HCT116 (cell line): ENCODE measurements at regions not wholly inside any gene's neighbourhood (a gene's known extent, or its start where the extent isn't known, plus 50 kb on each side); places are given as distances from the start of the nearest gene placed in this dataset.

Source experiments
- ATAC-seq: fragments of 200-7000 bp; cut with Tn5 transposase; 2 replicates; pipeline ENCODE4 v1.9.1; 2020; ENCODE audit warnings: mild to moderate bottlenecking, moderate library complexity
- BruUV-seq: library from RNA; stranded (reverse); fragments of 400-500 nt; replicated peaks from 2 replicates; lab custom pipeline; 2021; lab: Mats Ljungman, UMichigan
- CTCF ChIA-PET: fragments of 300-600 bp; sonication (Branson Sonifier 250); formaldehyde crosslinking; loops from one replicate; lab custom pipeline; 2021; ENCODE audit warnings: antibody characterized with exemption; lab: Charles Lee
- POLR2A ChIA-PET: fragments of 300-600, 350-600 bp; sonication (Branson Sonifier 250); formaldehyde crosslinking; loops from one replicate; lab custom pipeline; 2021; ENCODE audit warnings: antibody characterized with exemption; lab: Charles Lee
- RAD21 ChIA-PET, 2 experiments: fragments of 300-600 bp; sonication (Branson Sonifier 250); formaldehyde crosslinking; loops; one replicate each; lab custom pipeline; 2023; ENCODE audit warnings: low total read pairs in 2 of 2; ENCODE audit not compliant: uncharacterized antibody in 2 of 2, unreplicated experiment in 2 of 2, low non-redundant PET in 1 of 2; lab: Charles Lee
- DNase-seq: peaks from one replicate; pipeline ENCODE4 v3.0.0-alpha.2; 2010; ENCODE audit warnings: low read depth, low spot score
- H2AFZ ChIP-seq: fragments of 200-600 bp; shearing (Covaris generic), sonication (generic); 2 replicates; pipeline ENCODE4 v1.6.1; 2017; ENCODE audit warnings: low read depth, mixed run types, mixed read lengths, antibody characterized with exemption, low read length; ENCODE audit not compliant: poor library complexity, severe bottlenecking
- H3K27ac ChIP-seq: 2 replicates; pipeline ENCODE4 v1.5.1; 2012; ENCODE audit warnings: low read depth, low read length
- H3K27me3 ChIP-seq: fragments of 200-600 bp; sonication (generic); 2 replicates; pipeline ENCODE4 v1.6.1; 2016; ENCODE audit warnings: mixed run types, low read length, mixed read lengths; ENCODE audit not compliant: insufficient read depth
- H3K36me3 ChIP-seq, 2 experiments: fragments of 200-500 bp in 1 of 2; fragments of 200-600 bp in 1 of 2; sonication (Bioruptor generic) in 1 of 2; sonication (generic) in 1 of 2; 2 replicates each; pipeline versions ENCODE4 v1.5.1 to v1.6.1; 2014 to 2016; ENCODE audit warnings: low read length in 2 of 2, inconsistent platforms in 1 of 2, mixed read lengths in 1 of 2, mixed run types in 1 of 2; ENCODE audit not compliant: insufficient read depth in 2 of 2, control insufficient read depth in 1 of 2
- H3K4me1 ChIP-seq, 2 experiments: fragments of 200-600 bp in 1 of 2; sonication (generic) in 1 of 2; 2 replicates each; pipeline versions ENCODE4 v1.5.1 to v1.6.1; 2012 to 2017; ENCODE audit warnings: low read length in 2 of 2, inconsistent platforms in 1 of 2, mild to moderate bottlenecking in 1 of 2, mixed read lengths in 1 of 2, mixed run types in 1 of 2, moderate library complexity in 1 of 2; ENCODE audit not compliant: insufficient read depth in 2 of 2, control insufficient read depth in 1 of 2
- H3K4me2 ChIP-seq: fragments of 200-600 bp; sonication (generic); 2 replicates; pipeline ENCODE4 v1.6.1; 2017; ENCODE audit warnings: mixed run types, low read length, mixed read lengths
- H3K4me3 ChIP-seq, 2 experiments: fragments of 200-600 bp in 1 of 2; sonication (generic) in 1 of 2; replicated peaks in 1 of 2; 2 replicates each; pipeline ENCODE4 v1.5.1; 2011 to 2016; ENCODE audit warnings: low read length in 2 of 2, control low read depth in 1 of 2, low read depth in 1 of 2, mild to moderate bottlenecking in 1 of 2, mixed read lengths in 1 of 2, mixed run types in 1 of 2
- H3K79me2 ChIP-seq: fragments of 200-600 bp; sonication (generic); 2 replicates; pipeline ENCODE4 v1.6.1; 2017; ENCODE audit warnings: mild to moderate bottlenecking, mixed run types, low read length, moderate library complexity, mixed read lengths; ENCODE audit not compliant: insufficient read depth
- H3K9ac ChIP-seq: fragments of 200-600 bp; sonication (generic); 2 replicates; pipeline ENCODE4 v1.6.1; 2016; ENCODE audit warnings: low read length, mixed read lengths
- H3K9me2 ChIP-seq: fragments of 200-600 bp; sonication (generic), shearing (Covaris generic); 2 replicates; pipeline ENCODE4 v1.6.1; 2017; ENCODE audit warnings: mixed run types, mild to moderate bottlenecking, moderate library complexity; ENCODE audit not compliant: insufficient read depth
- H3K9me3 ChIP-seq, 2 experiments: fragments of 200-500 bp in 1 of 2; fragments of 200-600 bp in 1 of 2; sonication (Bioruptor generic) in 1 of 2; sonication (generic) in 1 of 2; 2 replicates each; pipeline ENCODE4 v1.6.1; 2014 to 2017; ENCODE audit warnings: low read length in 2 of 2, mixed read lengths in 2 of 2, inconsistent platforms in 1 of 2, low read depth in 1 of 2, mild to moderate bottlenecking in 1 of 2, mixed run types in 1 of 2, moderate library complexity in 1 of 2; ENCODE audit not compliant: control insufficient read depth in 1 of 2, insufficient read depth in 1 of 2
- H4K20me1 ChIP-seq: fragments of 200-600 bp; sonication (generic), shearing (Covaris generic); 2 replicates; pipeline ENCODE4 v1.6.1; 2017; ENCODE audit warnings: mixed run types, mild to moderate bottlenecking, moderate library complexity; ENCODE audit not compliant: insufficient read depth
- CTCF ChIP-seq, 3 experiments: fragments of 200-600 bp in 1 of 3; sonication (generic) in 1 of 3; IDR thresholded peaks in 2 of 3; conservative IDR thresholded peaks in 1 of 3; 2 replicates each; pipeline ENCODE4 v1.5.1; 2012 to 2017; ENCODE audit warnings: low read depth in 2 of 3, low read length in 2 of 3, antibody characterized with exemption in 1 of 3, borderline replicate concordance in 1 of 3, control low read depth in 1 of 3, mild to moderate bottlenecking in 1 of 3, mixed read lengths in 1 of 3, mixed run types in 1 of 3, moderate library complexity in 1 of 3; ENCODE audit not compliant: insufficient read depth in 1 of 3
- EZH2 ChIP-seq: fragments of 200-600 bp; sonication (generic); IDR thresholded peaks from 2 replicates; pipeline ENCODE4 v1.6.1; 2017; ENCODE audit warnings: antibody characterized with exemption, mixed run types
- EZH2phosphoT487 ChIP-seq: fragments of 200-600 bp; IDR thresholded peaks from 2 replicates; pipeline ENCODE4 v1.6.1; 2018; ENCODE audit warnings: antibody characterized with exemption, borderline replicate concordance
- FOSL1 ChIP-seq: IDR thresholded peaks from 2 replicates; pipeline ENCODE4 v1.6.1; 2012; ENCODE audit warnings: low read depth
- JUND ChIP-seq: IDR thresholded peaks from 2 replicates; pipeline ENCODE4 v1.6.1; 2012
- RAD21 ChIP-seq: IDR thresholded peaks from 2 replicates; pipeline ENCODE4 v1.6.1; 2012; ENCODE audit warnings: low read depth, mild to moderate bottlenecking
- SIN3A ChIP-seq: IDR thresholded peaks from 2 replicates; pipeline ENCODE4 v1.6.1; 2012; ENCODE audit warnings: low read depth
- SP1 ChIP-seq: IDR thresholded peaks from 2 replicates; pipeline ENCODE4 v1.6.1; 2012; ENCODE audit warnings: low read depth
- TCF7L2 ChIP-seq: IDR thresholded peaks from 2 replicates; pipeline ENCODE4 v1.7.0; 2011; ENCODE audit warnings: borderline replicate concordance, inconsistent platforms; ENCODE audit not compliant: insufficient read depth, insufficient read length; ENCODE audit errors: extremely low read depth
- ZFX ChIP-seq: fragments of 450-650 bp; IDR thresholded peaks from 2 replicates; pipeline ENCODE4 v1.6.1; 2017
- intact Hi-C: fragments of 100-400 bp; cut with micrococcal nuclease; formaldehyde crosslinking; loops from 2 replicates; pipeline ENCODE4 v1.10.0; 2022
- TF ChIP-seq, protein P1 (sequence below): IDR thresholded peaks from 2 replicates; pipeline ENCODE4 v1.6.1; 2011; ENCODE audit warnings: mild to moderate bottlenecking, low read length, moderate library complexity; ENCODE audit not compliant: insufficient replicate concordance; ENCODE audit errors: extremely low read depth

DNA sequence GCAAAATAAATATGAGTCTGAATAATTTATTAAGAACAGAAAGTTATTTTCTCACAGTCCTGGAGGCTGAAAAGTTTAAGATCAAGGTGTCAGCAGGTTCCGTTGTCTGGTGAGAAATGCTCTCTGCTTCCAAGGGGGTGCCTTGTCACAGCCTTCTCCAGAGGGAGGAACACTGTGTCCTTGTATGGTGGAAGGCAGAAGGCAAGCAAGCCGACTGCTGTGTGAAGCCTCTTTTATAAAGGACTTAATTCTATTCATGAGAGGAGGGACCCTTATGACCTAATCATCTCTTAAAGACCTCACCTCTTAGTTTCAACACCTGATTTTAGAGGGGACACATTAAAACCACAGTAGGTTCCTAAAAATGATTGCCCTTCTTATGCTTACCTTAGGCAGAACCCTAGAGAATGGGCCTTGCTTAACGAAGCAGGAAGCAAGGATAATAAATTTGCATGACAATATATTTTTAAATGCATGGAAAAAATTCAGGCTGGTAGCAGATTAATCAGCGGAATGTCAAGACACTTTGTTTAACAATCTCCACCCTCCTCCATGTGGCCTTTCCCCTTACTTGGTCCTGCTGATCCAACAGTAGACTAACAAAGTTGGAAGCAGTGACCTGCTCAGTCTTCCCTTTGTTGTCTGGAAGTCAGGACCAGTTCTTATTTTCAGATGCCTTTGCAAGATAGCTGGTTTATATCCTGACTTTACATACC, 154.9 kb downstream of the DYRK2 start:
- Histone ChIP-seq H3K9me2 (no peaks in the 10 kb centered on the region), H3K79me2 (no peaks in the 10 kb centered on the region), H3K9me3 (no peaks in the 10 kb centered on the region), H4K20me1 (no peaks in the 10 kb centered on the region), H3K9ac (no peak overlapping the region), H3K36me3 (no peaks in the 10 kb centered on the region), H2AFZ (no peak overlapping the region), H3K4me3 (no peak overlapping the region), H3K4me2 (no peak overlapping the region), H3K27ac (no peak overlapping the region), H3K4me1 (no peaks in the 10 kb centered on the region), H3K27me3 (no peaks in the 10 kb centered on the region)
- ATAC-seq, result no peak
- no TSS peak for BruUV-seq
- no peak for TF ChIP-seq SP1
- TF ChIP-seq SIN3A, result no peak
- no peak for TF ChIP-seq RAD21
- TF ChIP-seq CTCF (IDR thresholded peaks at IDR 0.05 in 2 of 3, conservative IDR thresholded peaks at IDR 0.05 in 1 of 3; ENCODE audit: borderline replicate concordance in 1 of 3, insufficient read depth in 1 of 3, low read depth in 2 of 3, low read length in 2 of 3), result no peak
- no peak for TF ChIP-seq JUND
- no peak for TF ChIP-seq TCF7L2
- TF ChIP-seq EZH2, result no peak
- TF ChIP-seq, protein P1, sequence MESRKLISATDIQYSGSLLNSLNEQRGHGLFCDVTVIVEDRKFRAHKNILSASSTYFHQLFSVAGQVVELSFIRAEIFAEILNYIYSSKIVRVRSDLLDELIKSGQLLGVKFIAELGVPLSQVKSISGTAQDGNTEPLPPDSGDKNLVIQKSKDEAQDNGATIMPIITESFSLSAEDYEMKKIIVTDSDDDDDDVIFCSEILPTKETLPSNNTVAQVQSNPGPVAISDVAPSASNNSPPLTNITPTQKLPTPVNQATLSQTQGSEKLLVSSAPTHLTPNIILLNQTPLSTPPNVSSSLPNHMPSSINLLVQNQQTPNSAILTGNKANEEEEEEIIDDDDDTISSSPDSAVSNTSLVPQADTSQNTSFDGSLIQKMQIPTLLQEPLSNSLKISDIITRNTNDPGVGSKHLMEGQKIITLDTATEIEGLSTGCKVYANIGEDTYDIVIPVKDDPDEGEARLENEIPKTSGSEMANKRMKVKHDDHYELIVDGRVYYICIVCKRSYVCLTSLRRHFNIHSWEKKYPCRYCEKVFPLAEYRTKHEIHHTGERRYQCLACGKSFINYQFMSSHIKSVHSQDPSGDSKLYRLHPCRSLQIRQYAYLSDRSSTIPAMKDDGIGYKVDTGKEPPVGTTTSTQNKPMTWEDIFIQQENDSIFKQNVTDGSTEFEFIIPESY, result no peak
- TF ChIP-seq FOSL1, result no peak
- TF ChIP-seq EZH2phosphoT487, result no peak
- TF ChIP-seq ZFX, result no peak
- no peak for DNase-seq
- ChIA-PET POLR2A (no interaction called here), CTCF (no interaction called here), RAD21 (no interaction called here)
- intact Hi-C loops, result no loop called here
